ENCODE measurements at regions not wholly inside any gene's neighbourhood (a gene's known extent, or its start where the extent isn't known, plus 50 kb on each side); places are given as distances from the start of the nearest gene placed in this dataset.
"Not testable (repeated sequence)": the region's sequence is repeated elsewhere in the genome, so short reads cannot be mapped to it uniquely, and the experiment has no call there.

DNA sequence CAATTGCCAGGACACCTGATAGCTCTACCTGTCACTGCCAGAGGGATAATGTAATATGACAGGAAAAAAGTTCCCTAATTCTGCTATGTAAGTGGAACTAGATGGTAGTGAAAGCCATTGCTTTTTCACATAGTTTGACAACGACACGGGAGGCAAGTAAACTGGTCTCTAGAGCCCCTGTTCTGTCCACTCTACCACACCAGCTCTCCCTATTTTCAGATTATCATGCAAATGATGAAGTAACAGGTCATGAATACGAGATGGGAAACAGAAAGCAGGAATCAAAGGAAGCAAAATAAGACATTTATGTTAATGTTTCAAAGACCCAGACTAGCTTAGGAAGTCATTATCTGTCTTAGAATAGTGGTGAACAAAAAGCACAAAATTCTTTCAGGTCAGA is 56.2 kb downstream of the TAF11L14 start:
- DNase-seq: no peak

GRCh38 chr5:17691762-17692161 is 57.5 kb downstream of the TAF11L14 start:
- DNase-seq: no peak

DNA sequence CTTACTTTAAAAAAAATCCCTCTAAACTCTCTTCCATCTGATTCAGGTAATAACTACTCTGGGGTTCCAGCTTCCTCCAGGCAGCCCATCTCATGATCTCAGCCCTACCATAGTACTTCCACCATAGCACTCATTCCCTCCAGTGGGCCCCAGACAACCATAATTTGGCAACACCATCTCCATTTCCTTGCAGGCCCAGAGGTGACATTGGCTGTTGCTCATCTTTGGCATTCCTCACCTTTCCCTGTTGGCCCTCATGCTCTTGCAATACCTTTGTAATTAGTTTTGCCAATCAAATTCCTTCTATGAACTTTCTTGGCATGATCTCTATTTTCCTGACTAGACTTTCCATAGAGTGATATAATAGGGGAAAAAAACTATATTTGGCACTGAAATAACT is 60.1 kb downstream of the TAF11L14 start:
- DNase-seq: no peak

- DNase-seq: no peak
These were observed 60.7 kb downstream of the TAF11L14 start for GRCh38 chr5:17694914-17695313.

DNA sequence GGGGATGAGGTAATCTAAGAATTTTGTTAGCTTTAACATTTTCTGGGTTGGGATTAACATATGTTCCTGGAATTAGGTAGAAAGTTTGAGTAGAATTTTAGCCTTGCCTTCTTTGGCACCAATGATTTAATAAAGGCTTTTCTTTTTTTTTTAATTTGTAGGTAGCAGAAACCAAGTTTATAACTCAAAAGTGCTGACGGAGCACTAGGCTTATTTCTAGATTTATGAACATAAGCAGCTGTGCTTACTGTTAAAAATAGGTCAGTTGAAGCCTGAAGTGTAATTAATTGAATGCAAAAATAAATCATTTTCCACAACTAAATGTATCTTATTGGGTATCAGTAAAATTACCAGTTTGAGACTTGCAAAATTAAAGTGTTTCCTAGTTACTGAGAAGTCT is 62.4 kb downstream of the TAF11L14 start:
- DNase-seq: no peak

DNA sequence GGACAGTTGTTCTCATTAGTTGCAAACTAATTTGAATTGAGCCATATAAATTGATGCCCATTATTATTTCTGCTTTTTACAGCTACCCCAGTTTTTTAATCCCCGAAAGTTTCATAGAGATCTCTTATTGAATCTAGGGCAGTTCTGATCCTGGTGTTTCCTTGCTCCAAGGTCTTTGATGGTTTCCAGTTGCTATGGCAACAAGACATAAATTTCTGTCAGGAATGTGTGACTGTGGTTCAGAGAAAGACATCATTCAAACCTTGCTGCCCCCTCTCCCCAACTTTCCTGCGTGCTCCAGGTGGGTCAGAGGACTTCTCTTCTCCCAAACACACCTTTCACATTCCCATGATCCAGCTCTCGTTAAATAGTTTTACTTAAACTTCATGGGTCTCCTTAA is 63.4 kb downstream of the TAF11L14 start:
- no peak for DNase-seq

DNA sequence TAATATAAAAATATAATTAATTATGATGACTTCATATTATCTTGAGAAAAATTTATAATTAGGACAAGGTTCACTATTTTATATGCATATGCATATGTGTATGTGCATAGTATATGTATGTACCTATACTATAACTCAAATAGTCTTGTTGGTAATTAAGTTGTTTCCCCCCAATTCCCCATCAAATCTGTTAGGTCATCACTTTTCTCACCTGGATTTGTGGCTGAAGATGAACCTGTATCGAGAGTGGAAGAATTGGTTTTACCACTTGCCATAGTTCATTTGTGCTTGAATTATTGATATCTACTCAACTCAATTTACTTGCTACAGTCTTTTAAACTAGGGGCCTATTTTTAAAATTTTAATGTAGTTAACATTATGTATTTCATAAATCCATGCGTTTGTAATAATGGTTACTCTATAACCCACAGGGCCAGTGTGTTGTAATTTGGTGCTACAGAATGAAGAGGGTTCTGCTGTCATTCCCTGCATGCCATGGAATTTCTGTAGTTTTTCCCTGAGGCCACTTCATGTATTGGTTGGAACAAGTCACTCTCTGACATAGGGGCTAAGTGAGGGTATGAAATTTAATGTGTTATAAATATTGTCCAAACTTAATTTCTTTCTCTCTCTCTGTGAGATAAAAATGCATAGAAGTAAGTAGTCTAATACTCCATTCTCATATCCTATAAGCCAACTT is 74.9 kb downstream of the TAF11L14 start:
- no peak for DNase-seq

GRCh38 chr5:17713301-17713700 is 79.0 kb downstream of the TAF11L14 start:
- no peak for DNase-seq

DNA sequence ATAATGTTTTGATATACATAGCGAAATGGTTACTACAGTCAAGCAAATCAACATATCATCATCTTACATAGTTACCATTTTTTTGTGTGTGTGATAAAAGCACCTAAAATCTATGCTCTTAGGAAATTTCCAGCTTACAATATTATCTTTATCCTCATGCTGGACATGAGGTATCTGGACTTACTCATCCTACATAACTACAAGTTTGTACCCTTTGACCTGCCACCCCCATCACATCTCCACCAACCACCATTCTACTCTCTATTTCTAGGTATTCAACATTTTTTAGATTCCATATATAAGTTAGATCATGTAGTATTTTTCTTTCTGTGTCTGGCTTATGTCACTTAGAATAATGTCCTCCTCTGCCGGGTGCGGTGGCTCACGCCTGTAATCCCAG is 79.9 kb downstream of the TAF11L14 start:
- no peak for DNase-seq

DNA sequence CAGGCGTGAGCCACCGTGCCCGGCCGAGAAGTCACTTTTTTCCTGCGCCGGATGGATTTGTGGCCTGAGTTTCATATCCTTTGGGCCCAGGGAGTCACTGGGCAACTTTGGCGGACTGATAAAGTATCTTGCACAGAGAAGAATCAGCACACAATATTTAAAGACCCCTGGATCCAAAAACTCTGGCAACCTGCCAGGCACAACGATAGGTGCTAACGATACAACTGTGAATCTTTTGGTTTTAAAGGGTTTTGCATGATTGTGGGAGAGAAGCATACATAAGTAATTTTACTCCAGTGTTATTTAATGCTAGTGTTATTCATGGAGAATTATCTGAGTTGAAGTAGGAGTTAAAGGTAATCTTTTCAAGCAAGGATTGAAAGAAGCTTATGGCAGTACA is 85.3 kb downstream of the TAF11L14 start:
- no peak for DNase-seq

DNA sequence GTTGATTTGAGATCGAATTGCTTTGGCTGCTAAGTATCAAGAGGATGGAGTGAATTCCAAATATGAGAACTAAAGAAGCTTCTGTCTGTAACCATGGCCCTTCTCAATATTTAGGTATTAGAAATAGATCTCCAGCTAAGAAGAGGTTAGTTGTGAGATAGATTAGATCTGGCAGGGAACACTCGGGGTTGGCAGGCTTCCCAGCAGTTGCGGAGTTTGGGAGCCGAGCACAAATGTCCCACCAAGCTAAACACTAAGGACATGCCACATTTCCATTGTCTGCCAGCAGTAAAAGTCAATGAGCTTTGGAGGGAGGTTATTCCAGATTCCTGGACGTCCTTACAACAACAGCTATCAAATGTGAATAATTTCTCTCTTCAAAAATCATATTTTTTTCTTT is 85.8 kb downstream of the TAF11L14 start:
- no peak for DNase-seq

GRCh38 chr5:17723876-17724275 is 89.6 kb downstream of the TAF11L14 start:
- DNase-seq: no peak

DNA sequence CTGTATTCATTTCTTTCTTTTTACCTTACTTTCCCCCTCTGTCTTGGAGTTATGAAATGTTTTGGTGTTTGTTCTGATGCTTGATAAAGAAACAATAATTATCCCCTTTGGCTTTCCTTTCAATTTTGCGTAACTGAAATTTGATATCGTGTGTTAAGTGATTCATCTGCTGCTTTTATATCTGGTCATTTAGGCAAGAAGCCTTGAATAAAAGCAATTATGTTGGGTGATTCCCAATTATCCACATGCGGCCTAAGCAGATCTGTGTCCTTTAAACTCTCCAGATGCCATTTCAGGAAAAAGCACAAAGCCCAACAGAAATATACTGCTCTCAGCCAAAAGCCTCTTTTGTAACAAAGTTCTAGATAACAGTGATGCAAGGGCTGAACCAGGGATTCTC is 92.8 kb downstream of the TAF11L14 start:
- DNase-seq: no peak

DNA sequence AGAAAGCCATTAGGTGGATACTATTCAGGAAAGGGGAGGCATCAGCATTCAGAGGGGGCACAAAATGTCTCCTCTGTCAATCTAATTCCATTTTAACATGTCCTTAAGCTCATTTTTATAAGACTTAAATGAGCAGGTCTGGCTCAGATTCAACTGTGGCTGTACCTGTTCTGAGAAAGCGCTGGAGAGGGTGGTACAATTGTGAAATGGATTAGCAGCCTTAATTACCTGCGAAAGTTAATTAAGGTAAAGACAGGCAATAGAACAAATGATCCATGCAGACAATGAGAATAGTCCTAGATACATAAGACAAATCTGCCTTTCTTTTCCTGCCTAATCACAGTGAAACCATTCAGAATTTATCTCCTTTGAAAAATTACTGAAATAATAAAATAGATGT is 96.2 kb downstream of the TAF11L14 start:
- DNase-seq: no peak

- DNase-seq: no peak
These were observed 98.2 kb downstream of the TAF11L14 start for GRCh38 chr5:17732351-17732923.

DNA sequence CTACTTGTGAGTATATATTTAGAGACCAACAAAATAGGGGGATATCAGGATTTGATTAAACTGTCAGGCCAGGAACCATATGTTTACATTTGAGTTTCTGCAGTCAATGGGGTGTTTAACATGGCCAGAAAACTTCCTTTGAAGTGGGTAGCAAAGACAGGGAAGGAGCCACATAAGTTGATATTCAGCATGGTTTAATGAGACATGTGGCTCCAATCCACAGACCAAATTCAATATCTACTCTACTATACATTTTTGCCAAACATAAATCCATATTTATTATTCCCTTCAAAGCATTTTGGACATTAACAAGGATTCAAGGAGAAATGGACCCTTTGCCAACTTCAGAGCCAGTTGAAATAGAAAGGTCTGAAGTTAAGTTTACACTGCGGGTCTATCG is 99.8 kb downstream of the TAF11L14 start:
- DNase-seq: no peak

GRCh38 chr5:17735761-17736160 is 101.5 kb downstream of the TAF11L14 start:
- no peak for DNase-seq

GRCh38 chr5:17737092-17737491 is 102.8 kb downstream of the TAF11L14 start:
- DNase-seq: no peak

GRCh38 chr5:17738446-17738845 is 104.2 kb downstream of the TAF11L14 start:
- DNase-seq: no peak

- no peak for DNase-seq
These were observed 109.5 kb downstream of the TAF11L14 start for GRCh38 chr5:17743580-17744435.

GRCh38 chr5:17748201-17748600 is 113.9 kb downstream of the TAF11L14 start:
- no peak for DNase-seq

DNA sequence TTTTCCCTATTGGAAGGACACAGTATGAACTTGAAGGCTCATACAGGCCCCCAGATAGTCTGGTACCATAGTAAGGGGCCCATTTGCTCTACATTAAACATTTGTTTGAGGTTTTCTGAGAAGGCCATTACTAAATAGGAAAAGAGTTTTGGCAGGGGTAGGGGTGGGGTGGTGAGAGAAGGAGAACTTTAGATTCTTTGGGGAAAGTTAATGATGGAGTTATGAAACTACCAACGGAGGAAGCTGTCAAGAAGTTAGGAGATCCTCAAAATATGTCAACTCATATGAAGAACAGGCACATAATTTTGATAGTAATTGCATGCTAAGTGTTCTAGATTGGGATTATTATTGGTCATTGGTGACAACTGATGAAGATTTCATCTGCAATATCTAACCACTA is 114.7 kb downstream of the TAF11L14 start:
- DNase-seq: no peak

DNA sequence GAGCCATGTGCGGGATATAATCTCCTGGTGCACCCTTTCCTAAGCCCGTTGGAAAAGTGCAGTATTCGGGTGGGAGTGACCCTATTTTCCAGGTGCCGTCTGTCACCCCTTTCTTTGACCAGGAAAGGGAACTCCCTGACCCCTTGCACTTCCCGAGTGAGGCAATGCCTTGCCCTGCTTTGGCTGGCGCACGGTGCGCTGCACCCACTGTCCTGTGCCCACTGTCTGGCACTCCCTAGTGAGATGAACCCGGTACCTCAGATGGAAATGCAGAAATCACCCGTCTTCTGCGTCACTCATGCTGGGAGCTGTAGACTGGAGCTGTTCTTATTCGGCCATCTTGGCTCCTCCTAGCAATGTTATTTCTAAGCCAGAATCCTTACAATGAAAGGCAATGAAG is 121.1 kb downstream of the TAF11L14 start:
- DNase-seq: not testable (repeated sequence)

- no peak for DNase-seq
These were observed 127.1 kb downstream of the TAF11L14 start for GRCh38 chr5:17761326-17761725.

All from activated CD8-positive, alpha-beta memory T cell treated with anti-CD3 and anti-CD28 coated beads for 24 hours (primary cell).